ENCODE measurements at regions not wholly inside any gene's neighbourhood (a gene's known extent, or its start where the extent isn't known, plus 50 kb on each side); places are given as distances from the start of the nearest gene placed in this dataset.

DNA sequence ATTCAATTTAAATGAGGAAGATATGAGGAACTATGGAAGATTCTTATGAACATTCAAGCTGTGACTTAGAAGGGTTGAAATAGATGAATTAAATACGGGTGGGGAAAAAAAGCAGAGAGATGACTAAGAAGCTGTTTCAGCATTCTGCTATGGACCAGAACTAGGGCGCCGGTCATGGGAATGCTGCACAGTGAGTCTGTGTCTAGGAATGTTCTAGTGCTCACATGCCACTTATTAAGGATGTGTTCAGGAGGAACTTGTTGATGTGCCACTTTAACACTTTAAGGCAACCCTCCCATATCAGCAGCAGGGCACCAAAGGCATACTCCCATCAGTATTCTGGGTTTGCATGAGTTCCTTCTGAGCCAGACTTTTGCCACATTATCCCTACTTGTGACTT is 152.1 kb downstream of the POSTN start:
- H3K27me3 Mint-ChIP-seq (ENCODE audit: low read depth): no peaks in the 10 kb centered on the region
- peak overlapping the region; percentile 98 for H3K27ac Mint-ChIP-seq (ENCODE audit: unreplicated experiment)
- peaks cover 25% of the 10 kb centered on the region for H3K9me3 Mint-ChIP-seq (ENCODE audit: low read depth)
- no peak overlapping the region for H3K4me3 Mint-ChIP-seq (ENCODE audit: unreplicated experiment)
- DNase-seq (ENCODE audit: low spot score): no peak
- TF ChIP-seq CTCF (IDR thresholded peaks at IDR 0.05): no peak
- peaks cover 51% of the 10 kb centered on the region for H3K4me1 Mint-ChIP-seq (ENCODE audit: low read depth)
- peaks cover 15% of the 10 kb centered on the region for H3K36me3 Mint-ChIP-seq (ENCODE audit: low read depth)

DNA sequence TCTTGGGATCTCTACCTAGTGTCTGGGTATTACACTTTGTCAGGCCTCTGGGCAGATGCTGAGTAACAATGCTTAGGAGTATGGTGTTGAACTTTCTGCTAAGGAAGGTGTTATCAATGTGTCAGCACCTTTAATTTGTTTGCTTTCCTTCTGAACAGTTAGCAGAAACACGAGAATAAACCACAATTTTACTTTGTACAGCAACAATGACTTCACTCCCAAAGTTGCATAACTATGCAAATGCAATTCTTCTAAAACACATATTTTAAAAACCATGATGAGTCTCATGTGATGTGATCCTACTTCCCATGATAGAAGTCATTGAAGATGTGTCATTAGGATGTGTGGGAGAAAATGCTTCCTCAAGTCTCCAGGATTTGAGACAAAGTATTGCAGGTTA is 155.0 kb downstream of the POSTN start:
- TF ChIP-seq CTCF (IDR thresholded peaks at IDR 0.05): no peak
- no peak for DNase-seq (ENCODE audit: low spot score)
- H3K4me1 Mint-ChIP-seq (ENCODE audit: low read depth): peaks cover 47% of the 10 kb centered on the region
- peaks cover 37% of the 10 kb centered on the region for H3K9me3 Mint-ChIP-seq (ENCODE audit: low read depth)
- H3K27me3 Mint-ChIP-seq (ENCODE audit: low read depth): no peaks in the 10 kb centered on the region
- H3K36me3 Mint-ChIP-seq (ENCODE audit: low read depth): peaks cover 16% of the 10 kb centered on the region
- H3K4me3 Mint-ChIP-seq (ENCODE audit: unreplicated experiment): no peak overlapping the region
- peak overlapping the region; percentile 43 for H3K27ac Mint-ChIP-seq (ENCODE audit: unreplicated experiment)

DNA sequence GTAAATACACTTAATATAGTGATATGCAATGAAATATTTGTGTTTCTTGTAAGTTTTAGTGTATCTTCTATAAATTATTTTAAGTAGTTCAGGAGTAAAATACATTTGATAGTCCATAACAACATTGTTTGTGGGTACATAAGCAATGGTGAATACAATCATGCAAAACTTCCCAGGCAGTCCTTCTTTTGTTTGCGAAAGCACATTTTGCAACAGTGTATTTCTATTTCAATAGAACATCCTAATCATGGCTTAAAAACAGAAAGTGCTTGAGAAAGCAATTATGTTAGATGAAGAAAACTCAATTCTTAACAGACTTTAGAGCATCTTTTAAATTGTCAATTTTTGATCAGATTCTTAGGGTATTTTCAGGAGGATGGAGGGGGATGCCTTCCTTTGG is 155.6 kb downstream of the POSTN start:
- TF ChIP-seq CTCF (IDR thresholded peaks at IDR 0.05): no peak
- Mint-ChIP-seq H3K4me1 (ENCODE audit: low read depth) (peaks cover 42% of the 10 kb centered on the region), H3K4me3 (ENCODE audit: unreplicated experiment) (no peak overlapping the region), H3K36me3 (ENCODE audit: low read depth) (peaks cover 16% of the 10 kb centered on the region), H3K27ac (ENCODE audit: unreplicated experiment) (peak overlapping the region; percentile 56), H3K27me3 (ENCODE audit: low read depth) (no peaks in the 10 kb centered on the region), H3K9me3 (ENCODE audit: low read depth) (peaks cover 38% of the 10 kb centered on the region)
- DNase-seq (ENCODE audit: low spot score): no peak

DNA sequence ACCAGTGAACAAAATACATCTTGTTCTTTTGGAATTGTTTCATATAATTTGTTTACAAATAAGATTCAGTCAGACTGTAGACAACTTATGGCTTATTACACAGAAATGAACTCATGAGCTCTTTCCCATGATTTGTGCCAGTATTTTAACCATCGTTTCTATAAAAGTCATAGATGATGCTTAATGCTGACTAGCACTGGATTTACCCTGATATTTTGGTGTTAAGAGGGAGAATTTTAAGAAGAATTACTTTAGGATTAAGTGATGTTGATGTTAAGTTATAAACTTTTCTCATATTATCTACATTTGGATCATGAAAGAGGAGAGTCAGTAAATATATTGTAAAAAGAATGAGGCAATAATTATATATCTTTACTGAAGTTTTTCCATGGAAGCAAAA is 162.7 kb downstream of the POSTN start:
- DNase-seq (ENCODE audit: low spot score): no peak
- no peak for TF ChIP-seq CTCF (IDR thresholded peaks at IDR 0.05)
- H3K36me3 Mint-ChIP-seq (ENCODE audit: low read depth): peaks cover 7% of the 10 kb centered on the region
- H3K27ac Mint-ChIP-seq (ENCODE audit: unreplicated experiment): peak overlapping the region; percentile 50
- H3K27me3 Mint-ChIP-seq (ENCODE audit: low read depth): no peaks in the 10 kb centered on the region
- H3K4me3 Mint-ChIP-seq (ENCODE audit: unreplicated experiment): no peak overlapping the region
- peaks cover 24% of the 10 kb centered on the region for H3K9me3 Mint-ChIP-seq (ENCODE audit: low read depth)
- H3K4me1 Mint-ChIP-seq (ENCODE audit: low read depth): peaks cover 9% of the 10 kb centered on the region

- Mint-ChIP-seq H3K4me1 (ENCODE audit: low read depth) (peaks cover 15% of the 10 kb centered on the region), H3K36me3 (ENCODE audit: low read depth) (peaks cover 2% of the 10 kb centered on the region), H3K27me3 (ENCODE audit: low read depth) (no peaks in the 10 kb centered on the region), H3K9me3 (ENCODE audit: low read depth) (peaks cover 22% of the 10 kb centered on the region), H3K27ac (ENCODE audit: unreplicated experiment) (no peak overlapping the region), H3K4me3 (ENCODE audit: unreplicated experiment) (no peak overlapping the region)
- DNase-seq (ENCODE audit: low spot score): no peak
- no peak for TF ChIP-seq CTCF (IDR thresholded peaks at IDR 0.05)
These were observed 165.5 kb downstream of the POSTN start for GRCh38 chr13:37433086-37433485.
